OCI-LY7 (cell line): ENCODE measurements at regions not wholly inside any gene's neighbourhood (a gene's known extent, or its start where the extent isn't known, plus 50 kb on each side); places are given as distances from the start of the nearest gene placed in this dataset.

Experiments used
- BruUV-seq: library from RNA; stranded (reverse); fragments of 400-500 nt; replicated peaks from 2 replicates; lab custom pipeline; 2021; lab: Mats Ljungman, UMichigan
- CTCF ChIA-PET: fragments of 300-600 bp; sonication (Branson Sonifier 250); formaldehyde crosslinking; loops from one replicate; lab custom pipeline; 2022; ENCODE audit warnings: antibody characterized with exemption; ENCODE audit not compliant: unreplicated experiment; lab: Charles Lee
- POLR2A ChIA-PET: fragments of 300-600 bp; sonication (Branson Sonifier 250); formaldehyde crosslinking; loops from one replicate; lab custom pipeline; 2022; ENCODE audit warnings: antibody characterized with exemption; lab: Charles Lee
- DNase-seq: peaks from one replicate; pipeline ENCODE4 v3.0.0-alpha.2; 2015; ENCODE audit warnings: low spot score
- H2AFZ ChIP-seq: fragments of 200-600 bp; sonication (generic), shearing (Covaris generic); 2 replicates; pipeline ENCODE4 v1.6.1; 2014; ENCODE audit warnings: mild to moderate bottlenecking, antibody characterized with exemption, low read length, moderate library complexity
- H3K27ac ChIP-seq: fragments of 200-600 bp; sonication (generic); 2 replicates; pipeline ENCODE4 v1.5.1; 2014; ENCODE audit warnings: mixed run types, low read depth, mild to moderate bottlenecking, moderate library complexity, low read length, inconsistent platforms; ENCODE audit not compliant: poor library complexity, severe bottlenecking
- H3K36me3 ChIP-seq: fragments of 200-600 bp; sonication (generic); 2 replicates; pipeline ENCODE4 v1.6.1; 2014; ENCODE audit warnings: mild to moderate bottlenecking, antibody characterized with exemption, low read length, moderate library complexity, mixed read lengths; ENCODE audit not compliant: insufficient read depth
- H3K4me1 ChIP-seq: fragments of 200-600 bp; sonication (generic); 2 replicates; pipeline ENCODE4 v1.5.1; 2014; ENCODE audit warnings: mild to moderate bottlenecking, low read length; ENCODE audit not compliant: insufficient read depth, poor library complexity, severe bottlenecking
- H3K4me2 ChIP-seq: fragments of 200-600 bp; sonication (generic); 2 replicates; pipeline ENCODE4 v1.6.1; 2014; ENCODE audit warnings: mild to moderate bottlenecking, low read length
- H3K4me3 ChIP-seq: fragments of 200-600 bp; sonication (generic); 2 replicates; pipeline ENCODE4 v1.5.1; 2014; ENCODE audit warnings: mild to moderate bottlenecking, low read depth, low read length; ENCODE audit not compliant: poor library complexity, severe bottlenecking
- H3K79me2 ChIP-seq: fragments of 200-600 bp; sonication (generic); 2 replicates; pipeline ENCODE4 v1.6.1; 2016; ENCODE audit warnings: low read depth, mild to moderate bottlenecking, low read length, moderate library complexity, mixed read lengths; ENCODE audit not compliant: insufficient read depth
- H3K9me2 ChIP-seq: fragments of 200-600 bp; sonication (generic); 2 replicates; pipeline ENCODE4 v1.6.1; 2016; ENCODE audit warnings: mild to moderate bottlenecking, low read length, mixed read lengths; ENCODE audit not compliant: insufficient read depth
- H3K9me3 ChIP-seq: fragments of 200-600 bp; sonication (generic); 2 replicates; pipeline ENCODE4 v1.6.1; 2014; ENCODE audit warnings: mild to moderate bottlenecking, mixed run types, low read length, mixed read lengths
- H4K20me1 ChIP-seq: fragments of 200-600 bp; sonication (generic); 2 replicates; pipeline ENCODE4 v1.6.1; 2014; ENCODE audit warnings: mild to moderate bottlenecking, antibody characterized with exemption, low read length, moderate library complexity, mixed read lengths; ENCODE audit not compliant: insufficient read depth
- CTCF ChIP-seq: fragments of 200-600 bp; sonication (generic); conservative IDR thresholded peaks from 2 replicates; pipeline ENCODE4 v1.5.1; 2014; ENCODE audit warnings: mild to moderate bottlenecking, antibody characterized with exemption, low read length, moderate library complexity, mixed read lengths
- EZH2phosphoT487 ChIP-seq: fragments of 200-600 bp; sonication (generic); IDR thresholded peaks from 2 replicates; pipeline ENCODE4 v1.6.1; 2018; ENCODE audit warnings: low read depth, borderline replicate concordance, mild to moderate bottlenecking, mixed run types, antibody characterized with exemption, low read length, moderate library complexity, mixed read lengths
- intact Hi-C: fragments of 100-400 bp; cut with micrococcal nuclease; formaldehyde crosslinking; loops from one replicate; pipeline ENCODE4 v1.10.0; 2022; ENCODE audit not compliant: unreplicated experiment

- Histone ChIP-seq H3K9me3 (0 out of 2 replicates have a peak, but pooled peaks cover 6% of the 10 kb centered on the region), H3K79me2 (no peaks in the 10 kb centered on the region), H3K4me1 (no peaks in the 10 kb centered on the region), H3K36me3 (no peaks in the 10 kb centered on the region), H3K4me2 (no peak overlapping the region), H3K27ac (no peak overlapping the region), H3K4me3 (no peak overlapping the region), H2AFZ (no peak overlapping the region), H4K20me1 (no peaks in the 10 kb centered on the region), H3K9me2 (no peaks in the 10 kb centered on the region)
- no peak for DNase-seq
- POLR2A ChIA-PET, result no interaction called here
- no TSS peak for BruUV-seq
- CTCF ChIA-PET, result no interaction called here
- intact Hi-C loops, result no loop called here
- no peak for TF ChIP-seq EZH2phosphoT487
- no peak for TF ChIP-seq CTCF
Observed at GRCh38 chr22:27556371-27556770, 245.2 kb downstream of the MN1 start.

GRCh38 chr22:27557286-27558008 is 244.1 kb downstream of the MN1 start:
- H3K79me2 ChIP-seq, result no peaks in the 10 kb centered on the region
- no peak for TF ChIP-seq EZH2phosphoT487
- no peak for TF ChIP-seq CTCF
- no peaks in the 10 kb centered on the region for H3K36me3 ChIP-seq
- intact Hi-C loops, result no loop called here
- no peak overlapping the region for H3K4me3 ChIP-seq
- POLR2A ChIA-PET, result no interaction called here
- H3K27ac ChIP-seq, result no peak overlapping the region
- no peaks in the 10 kb centered on the region for H4K20me1 ChIP-seq
- H3K4me1 ChIP-seq, result no peaks in the 10 kb centered on the region
- H3K9me3 ChIP-seq, result 0 out of 2 replicates have a peak, but pooled peaks cover 6% of the 10 kb centered on the region
- H2AFZ ChIP-seq, result no peak overlapping the region
- DNase-seq, result no peak
- H3K9me2 ChIP-seq, result no peaks in the 10 kb centered on the region
- no peak overlapping the region for H3K4me2 ChIP-seq
- no TSS peak for BruUV-seq
- CTCF ChIA-PET, result no interaction called here

GRCh38 chr22:27558658-27559371 is 242.7 kb downstream of the MN1 start:
- BruUV-seq, result no TSS peak
- Histone ChIP-seq H3K9me2 (no peaks in the 10 kb centered on the region), H3K27ac (no peak overlapping the region), H2AFZ (no peak overlapping the region), H3K4me2 (no peak overlapping the region), H3K36me3 (no peaks in the 10 kb centered on the region), H3K4me3 (no peak overlapping the region), H4K20me1 (no peaks in the 10 kb centered on the region), H3K9me3 (no peaks in the 10 kb centered on the region), H3K4me1 (no peaks in the 10 kb centered on the region), H3K79me2 (no peaks in the 10 kb centered on the region)
- intact Hi-C loops, result no loop called here
- CTCF ChIA-PET, result no interaction called here
- POLR2A ChIA-PET, result interaction anchor here (0.6 kb wide), 1 partner anchor 83 kb away, joined by 4 read pairs; no protein-coding TSS in a partner anchor
- TF ChIP-seq EZH2phosphoT487, result no peak
- TF ChIP-seq CTCF, result no peak
- no peak for DNase-seq
